HEK293T (cell line): ENCODE measurements at regions not wholly inside any gene's neighbourhood (a gene's known extent, or its start where the extent isn't known, plus 50 kb on each side); places are given as distances from the start of the nearest gene placed in this dataset.

ENCODE experiments used
- BHLHE40 ChIP-seq: fragments of 450-650 bp; IDR thresholded peaks from 2 replicates; pipeline ENCODE4 v1.6.1; 2016; ENCODE audit warnings: mild to moderate bottlenecking, moderate library complexity, borderline replicate concordance
- CTBP1 ChIP-seq: fragments of 450-650 bp; IDR thresholded peaks from 2 replicates; pipeline ENCODE4 v1.6.1; 2016; ENCODE audit warnings: borderline replicate concordance
- FOXK2 ChIP-seq: fragments of 450-650 bp; IDR thresholded peaks from 2 replicates; pipeline ENCODE4 v1.6.1; 2016; ENCODE audit warnings: mild to moderate bottlenecking
- HDGF ChIP-seq: fragments of 450-650 bp; IDR thresholded peaks from 2 replicates; pipeline ENCODE4 v1.6.1; 2017; ENCODE audit warnings: antibody characterized with exemption, borderline replicate concordance
- NFRKB ChIP-seq: fragments of 450-650 bp; IDR thresholded peaks from 2 replicates; pipeline ENCODE4 v1.6.1; 2016; ENCODE audit warnings: mild to moderate bottlenecking, moderate library complexity
- SP1 ChIP-seq: fragments of 450-650 bp; IDR thresholded peaks from 2 replicates; pipeline ENCODE4 v1.6.1; 2017
- SUZ12 ChIP-seq: fragments of 450-650 bp; IDR thresholded peaks from 2 replicates; pipeline ENCODE4 v1.6.1; 2016; ENCODE audit warnings: mild to moderate bottlenecking
- TARDBP ChIP-seq: fragments of 450-650 bp; IDR thresholded peaks from 2 replicates; pipeline ENCODE4 v1.6.1; 2016
- ZNF384 ChIP-seq: fragments of 450-650 bp; IDR thresholded peaks from 2 replicates; pipeline ENCODE4 v1.6.1; 2016

GRCh38 chr5:121086671-121087070 lies 622.6 kb downstream of the PRR16 start:
- no peak for TF ChIP-seq TARDBP
- TF ChIP-seq HDGF: no peak
- no peak for TF ChIP-seq ZNF384
- no peak for TF ChIP-seq CTBP1
- no peak for TF ChIP-seq FOXK2
- TF ChIP-seq NFRKB: no peak
- TF ChIP-seq BHLHE40: no peak
- TF ChIP-seq SUZ12: no peak
- TF ChIP-seq SP1: no peak
